SK-N-SH (cell line): ENCODE measurements at regions not wholly inside any gene's neighbourhood (a gene's known extent, or its start where the extent isn't known, plus 50 kb on each side); places are given as distances from the start of the nearest gene placed in this dataset.

ENCODE experiments used
- CTCF ChIA-PET: fragments of 300-600, 350-600 bp; formaldehyde crosslinking; extraction: SDS; loops from one replicate; lab custom pipeline; 2021; lab: Yijun Ruan, JAX
- POLR2A ChIA-PET: fragments of 350-600 bp; sonication (Branson Sonifier 250); formaldehyde crosslinking; extraction: SDS; loops from one replicate; lab custom pipeline; 2020; ENCODE audit warnings: antibody characterized with exemption, inconsistent platforms; lab: Yijun Ruan, JAX
- DNase-seq: peaks from one replicate; pipeline ENCODE4 v3.0.0; 2012
- H2AFZ ChIP-seq: fragments of 200-600 bp; sonication (generic); 2 replicates; pipeline ENCODE4 v1.8.1; 2016; ENCODE audit warnings: antibody characterized with exemption, mild to moderate bottlenecking, low read depth
- H3F3A ChIP-seq: fragments of 200-600 bp; sonication (generic); replicated peaks from 2 replicates; pipeline ENCODE3; 2016; ENCODE audit warnings: antibody characterized with exemption, mild to moderate bottlenecking; ENCODE audit not compliant: insufficient read depth
- H3K27ac ChIP-seq, 2 experiments: fragments of 200-500 bp in 1 of 2; fragments of 200-600 bp in 1 of 2; sonication (Bioruptor generic) in 1 of 2; sonication (generic), shearing (Covaris generic) in 1 of 2; 2 replicates each; pipeline versions ENCODE4 v1.5.1 to v1.6.1; 2014 to 2016; ENCODE audit warnings: low read depth in 2 of 2, inconsistent platforms in 1 of 2, low read length in 1 of 2, mild to moderate bottlenecking in 1 of 2, mixed read lengths in 1 of 2
- H3K27me3 ChIP-seq: fragments of 200-600 bp; sonication (generic), shearing (Covaris generic); 2 replicates; pipeline ENCODE4 v1.6.1; 2016; ENCODE audit warnings: mixed run types; ENCODE audit not compliant: insufficient read depth
- H3K36me3 ChIP-seq, 2 experiments: fragments of 200-500 bp in 1 of 2; fragments of 200-600 bp in 1 of 2; sonication (Bioruptor generic) in 1 of 2; sonication (generic) in 1 of 2; replicated peaks in 1 of 2; 2 replicates each; pipeline versions ENCODE3 to v1.5.1; 2014 to 2016; ENCODE audit warnings: low read length in 1 of 2, mild to moderate bottlenecking in 1 of 2; ENCODE audit not compliant: insufficient read depth in 2 of 2, control insufficient read depth in 1 of 2
- H3K4me1 ChIP-seq, 2 experiments: fragments of 200-500 bp in 1 of 2; fragments of 200-600 bp in 1 of 2; sonication (Bioruptor generic) in 1 of 2; sonication (generic), shearing (Covaris generic) in 1 of 2; 2 replicates each; pipeline versions ENCODE4 v1.5.1 to v1.6.1; 2014 to 2016; ENCODE audit warnings: low read depth in 1 of 2, low read length in 1 of 2, mixed run types in 1 of 2; ENCODE audit not compliant: insufficient read depth in 2 of 2, control insufficient read depth in 1 of 2
- H3K4me2 ChIP-seq: fragments of 200-600 bp; sonication (generic), shearing (Covaris generic); 2 replicates; pipeline ENCODE4 v1.6.1; 2017; ENCODE audit warnings: mixed run types
- H3K4me3 ChIP-seq, 2 experiments: fragments of 200-500 bp in 1 of 2; fragments of 200-600 bp in 1 of 2; sonication (Bioruptor generic) in 1 of 2; sonication (generic), shearing (Covaris generic) in 1 of 2; 2 replicates each; pipeline versions ENCODE4 v1.5.1 to v1.8.1; 2014 to 2016; ENCODE audit warnings: low read depth in 2 of 2, inconsistent platforms in 1 of 2, low read length in 1 of 2, mild to moderate bottlenecking in 1 of 2, mixed read lengths in 1 of 2, moderate library complexity in 1 of 2
- H3K79me2 ChIP-seq: fragments of 200-600 bp; sonication (generic); 2 replicates; pipeline ENCODE4 v1.8.1; 2017; ENCODE audit warnings: mild to moderate bottlenecking; ENCODE audit not compliant: insufficient read depth
- H3K9ac ChIP-seq: fragments of 200-600 bp; sonication (generic); 2 replicates; pipeline ENCODE4 v1.6.1; 2017; ENCODE audit warnings: mixed run types
- H3K9me2 ChIP-seq: fragments of 200-600 bp; sonication (generic); 2 replicates; pipeline ENCODE4 v1.6.1; 2017; ENCODE audit warnings: mixed run types
- H3K9me3 ChIP-seq: fragments of 200-600 bp; sonication (generic); 2 replicates; pipeline ENCODE4 v1.6.1; 2017; ENCODE audit warnings: mixed run types, mild to moderate bottlenecking, moderate library complexity
- H4K20me1 ChIP-seq: fragments of 200-600 bp; sonication (generic); 2 replicates; pipeline ENCODE4 v1.6.1; 2017; ENCODE audit warnings: mild to moderate bottlenecking, mixed run types; ENCODE audit not compliant: insufficient read depth
- EP300 ChIP-seq, 2 experiments: IDR thresholded peaks; 2 replicates each; pipeline versions ENCODE4 v1.4.0 to v1.6.1; 2012; ENCODE audit warnings: borderline replicate concordance in 1 of 2, low read depth in 1 of 2, low read length in 1 of 2
- EZH2phosphoT487 ChIP-seq: fragments of 200-600 bp; sonication (generic); IDR thresholded peaks from 2 replicates; pipeline ENCODE4 v1.6.1; 2017; ENCODE audit warnings: low read depth, mixed run types, mild to moderate bottlenecking, antibody characterized with exemption, moderate library complexity, borderline replicate concordance
- FOXM1 ChIP-seq: IDR thresholded peaks from 2 replicates; pipeline ENCODE4 v1.4.0; 2012; ENCODE audit warnings: low read depth, mild to moderate bottlenecking
- GATA2 ChIP-seq: sonication (generic); formaldehyde crosslinking; IDR thresholded peaks from 2 replicates; pipeline ENCODE4 v1.5.0; 2020; ENCODE audit warnings: mild to moderate bottlenecking, missing genetic modification reagents
- MEF2A ChIP-seq: IDR thresholded peaks from 2 replicates; pipeline ENCODE4 v1.4.0; 2012; ENCODE audit warnings: low read depth, borderline replicate concordance
- MXI1 ChIP-seq: IDR thresholded peaks from 2 replicates; pipeline ENCODE4 v1.6.1; 2012; ENCODE audit warnings: mild to moderate bottlenecking, low read depth, low read length, improper control_type of control experiment
- NFIC ChIP-seq: IDR thresholded peaks from 2 replicates; pipeline ENCODE4 v1.4.0; 2012; ENCODE audit warnings: borderline replicate concordance
- NRF1 ChIP-seq: IDR thresholded peaks from 2 replicates; pipeline ENCODE4 v1.6.1; 2012; ENCODE audit warnings: low read depth, mild to moderate bottlenecking, low read length
- RAD21 ChIP-seq: IDR thresholded peaks from 2 replicates; pipeline ENCODE4 v1.6.1; 2012; ENCODE audit warnings: mild to moderate bottlenecking, low read length
- RCOR1 ChIP-seq: fragments of 150-350 bp; IDR thresholded peaks from 2 replicates; pipeline ENCODE4 v1.6.1; 2017; ENCODE audit warnings: antibody characterized with exemption, low read length
- RFX5 ChIP-seq: IDR thresholded peaks from 2 replicates; pipeline ENCODE4 v1.6.1; 2012; ENCODE audit warnings: mild to moderate bottlenecking, improper control_type of control experiment, low read length
- RXRA ChIP-seq: IDR thresholded peaks from 2 replicates; pipeline ENCODE4 v1.4.0; 2012; ENCODE audit warnings: low read depth, mild to moderate bottlenecking, borderline replicate concordance
- SMC3 ChIP-seq: IDR thresholded peaks from 2 replicates; pipeline ENCODE4 v1.6.1; 2012; ENCODE audit warnings: low read depth, low read length, improper control_type of control experiment
- TAF1 ChIP-seq: IDR thresholded peaks from 2 replicates; pipeline ENCODE4 v1.6.1; 2012; ENCODE audit warnings: low read depth, mild to moderate bottlenecking, low read length, moderate library complexity, borderline replicate concordance
- TCF12 ChIP-seq: IDR thresholded peaks from 2 replicates; pipeline ENCODE4 v1.4.0; 2012
- TEAD4 ChIP-seq: IDR thresholded peaks from 2 replicates; pipeline ENCODE4 v1.4.0; 2012; ENCODE audit warnings: mild to moderate bottlenecking, borderline replicate concordance; ENCODE audit not compliant: insufficient read depth
- YY1 ChIP-seq: IDR thresholded peaks from 2 replicates; pipeline ENCODE4 v1.4.0; 2012; ENCODE audit warnings: low read depth, mild to moderate bottlenecking
- WGBS: methylation state at CpG from one replicate; pipeline ENCODE4 v1.1.6; 2017; ENCODE audit warnings: low lambda C conversion rate; 5-methylcytosine and 5-hydroxymethylcytosine counted together
- TF ChIP-seq, protein P1 (sequence below): fragments of 150-350 bp; IDR thresholded peaks from 2 replicates; pipeline ENCODE4 v1.6.1; 2017; ENCODE audit warnings: antibody characterized with exemption, low read length, low read depth, borderline replicate concordance
- TF ChIP-seq, protein P2 (sequence below): IDR thresholded peaks from 2 replicates; pipeline ENCODE4 v1.4.0; 2012; ENCODE audit warnings: low read depth
- TF ChIP-seq, protein P3 (sequence below): IDR thresholded peaks from 2 replicates; pipeline ENCODE4 v1.4.0; 2012; ENCODE audit warnings: low read depth, borderline replicate concordance
- TF ChIP-seq, protein P4 (sequence below): fragments of 150-350 bp; IDR thresholded peaks from 2 replicates; pipeline ENCODE4 v1.6.1; 2016; ENCODE audit warnings: mild to moderate bottlenecking, low read depth, low read length
- TF ChIP-seq, protein P5 (sequence below): IDR thresholded peaks from 2 replicates; pipeline ENCODE4 v1.6.1; 2012; ENCODE audit warnings: mild to moderate bottlenecking, low read depth, low read length, moderate library complexity

DNA sequence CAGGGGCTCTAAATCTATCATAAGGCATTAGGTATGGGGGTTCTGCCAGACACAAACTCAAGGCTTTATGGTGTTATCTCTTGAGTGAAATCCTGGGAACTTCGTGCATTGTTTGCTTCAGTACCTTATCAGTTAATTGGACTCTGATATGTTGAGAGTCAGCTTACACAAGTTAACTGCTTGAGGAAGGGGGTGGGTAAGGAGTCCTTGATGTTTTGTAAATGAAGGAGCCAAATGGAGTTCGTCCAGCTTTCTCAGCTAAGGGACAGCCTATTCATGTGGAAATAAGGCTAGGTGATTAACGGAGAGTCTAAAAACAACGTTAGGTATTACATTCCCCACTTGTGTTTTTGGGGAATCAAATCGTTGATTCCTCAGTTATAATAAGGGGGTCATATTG is 157.4 kb downstream of the TRIM27 start:
- Histone ChIP-seq H3K9ac (no peak overlapping the region), H3K36me3 (no peaks in the 10 kb centered on the region), H3K27me3 (peaks cover 84% of the 10 kb centered on the region; the same call in 1 of the 2 replicates), H3K9me2 (no peaks in the 10 kb centered on the region), H3K27ac (no peak overlapping the region), H4K20me1 (no peaks in the 10 kb centered on the region), H3K79me2 (no peaks in the 10 kb centered on the region), H3F3A (no peaks in the 10 kb centered on the region), H3K4me2 (no peak overlapping the region), H3K4me1 (no peaks in the 10 kb centered on the region), H3K9me3 (no peaks in the 10 kb centered on the region), H2AFZ (no peak overlapping the region), H3K4me3 (no peak overlapping the region)
- ChIA-PET CTCF (no interaction called here), POLR2A (no interaction called here)
- 8% methylated on average over 5 of the region's 5 CpGs for WGBS
- TF ChIP-seq MEF2A (no peak), TAF1 (no peak), FOXM1 (no peak), EP300 (IDR thresholded peaks at IDR 0.05; ENCODE audit: borderline replicate concordance in 1 of 2, low read depth in 1 of 2, low read length in 1 of 2) (no peak), NFIC (no peak), NRF1 (no peak), YY1 (no peak), RCOR1 (no peak), TCF12 (no peak), GATA2 (CRISPR knock-in tag) (no peak), RXRA (no peak), TEAD4 (no peak), RAD21 (no peak), SMC3 (no peak), EZH2phosphoT487 (no peak)
- TF ChIP-seq, protein P1, sequence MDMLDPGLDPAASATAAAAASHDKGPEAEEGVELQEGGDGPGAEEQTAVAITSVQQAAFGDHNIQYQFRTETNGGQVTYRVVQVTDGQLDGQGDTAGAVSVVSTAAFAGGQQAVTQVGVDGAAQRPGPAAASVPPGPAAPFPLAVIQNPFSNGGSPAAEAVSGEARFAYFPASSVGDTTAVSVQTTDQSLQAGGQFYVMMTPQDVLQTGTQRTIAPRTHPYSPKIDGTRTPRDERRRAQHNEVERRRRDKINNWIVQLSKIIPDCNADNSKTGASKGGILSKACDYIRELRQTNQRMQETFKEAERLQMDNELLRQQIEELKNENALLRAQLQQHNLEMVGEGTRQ, result no peak
- TF ChIP-seq, protein P2, sequence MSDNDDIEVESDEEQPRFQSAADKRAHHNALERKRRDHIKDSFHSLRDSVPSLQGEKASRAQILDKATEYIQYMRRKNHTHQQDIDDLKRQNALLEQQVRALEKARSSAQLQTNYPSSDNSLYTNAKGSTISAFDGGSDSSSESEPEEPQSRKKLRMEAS, result no peak
- TF ChIP-seq, protein P3, sequence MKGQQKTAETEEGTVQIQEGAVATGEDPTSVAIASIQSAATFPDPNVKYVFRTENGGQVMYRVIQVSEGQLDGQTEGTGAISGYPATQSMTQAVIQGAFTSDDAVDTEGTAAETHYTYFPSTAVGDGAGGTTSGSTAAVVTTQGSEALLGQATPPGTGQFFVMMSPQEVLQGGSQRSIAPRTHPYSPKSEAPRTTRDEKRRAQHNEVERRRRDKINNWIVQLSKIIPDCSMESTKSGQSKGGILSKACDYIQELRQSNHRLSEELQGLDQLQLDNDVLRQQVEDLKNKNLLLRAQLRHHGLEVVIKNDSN, result no peak
- no peak for DNase-seq

DNA sequence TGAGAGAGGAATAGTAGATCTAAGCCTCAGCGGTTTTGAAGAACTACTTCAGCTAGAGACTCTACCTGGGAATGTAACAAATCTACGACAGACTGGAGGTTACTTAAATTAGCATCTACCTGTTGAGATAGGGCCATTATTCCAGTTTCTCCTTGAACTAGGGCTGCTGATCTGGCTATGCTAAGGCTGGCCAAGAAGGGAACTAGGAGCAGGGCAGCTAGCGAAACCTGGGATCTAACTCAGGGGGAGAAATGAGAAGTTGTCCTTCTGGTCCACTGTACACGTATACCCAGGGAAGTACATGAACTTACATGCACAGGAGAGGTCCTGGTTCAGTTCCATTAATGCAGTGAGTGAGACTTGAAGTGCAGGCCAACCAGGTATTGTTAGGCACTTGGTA is 156.7 kb downstream of the TRIM27 start:
- Histone ChIP-seq H3K4me2 (no peak overlapping the region), H3K79me2 (no peaks in the 10 kb centered on the region), H3K9me2 (no peaks in the 10 kb centered on the region), H3K9me3 (no peaks in the 10 kb centered on the region), H3K27ac (no peak overlapping the region), H3K9ac (no peak overlapping the region), H3K4me1 (no peaks in the 10 kb centered on the region), H4K20me1 (no peaks in the 10 kb centered on the region), H2AFZ (no peak overlapping the region), H3K27me3 (peaks cover 89% of the 10 kb centered on the region), H3K4me3 (no peak overlapping the region), H3K36me3 (no peaks in the 10 kb centered on the region), H3F3A (no peaks in the 10 kb centered on the region)
- ChIA-PET CTCF (no interaction called here), POLR2A (no interaction called here)
- TF ChIP-seq FOXM1 (no peak), TCF12 (no peak), MXI1 (no peak), RFX5 (no peak), EP300 (IDR thresholded peaks at IDR 0.05; ENCODE audit: borderline replicate concordance in 1 of 2, low read depth in 1 of 2, low read length in 1 of 2) (no peak), GATA2 (CRISPR knock-in tag) (no peak), TEAD4 (no peak), TAF1 (no peak), YY1 (no peak), SMC3 (no peak)
- TF ChIP-seq, protein P4, sequence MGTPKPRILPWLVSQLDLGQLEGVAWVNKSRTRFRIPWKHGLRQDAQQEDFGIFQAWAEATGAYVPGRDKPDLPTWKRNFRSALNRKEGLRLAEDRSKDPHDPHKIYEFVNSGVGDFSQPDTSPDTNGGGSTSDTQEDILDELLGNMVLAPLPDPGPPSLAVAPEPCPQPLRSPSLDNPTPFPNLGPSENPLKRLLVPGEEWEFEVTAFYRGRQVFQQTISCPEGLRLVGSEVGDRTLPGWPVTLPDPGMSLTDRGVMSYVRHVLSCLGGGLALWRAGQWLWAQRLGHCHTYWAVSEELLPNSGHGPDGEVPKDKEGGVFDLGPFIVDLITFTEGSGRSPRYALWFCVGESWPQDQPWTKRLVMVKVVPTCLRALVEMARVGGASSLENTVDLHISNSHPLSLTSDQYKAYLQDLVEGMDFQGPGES, result no peak
- TF ChIP-seq, protein P5, sequence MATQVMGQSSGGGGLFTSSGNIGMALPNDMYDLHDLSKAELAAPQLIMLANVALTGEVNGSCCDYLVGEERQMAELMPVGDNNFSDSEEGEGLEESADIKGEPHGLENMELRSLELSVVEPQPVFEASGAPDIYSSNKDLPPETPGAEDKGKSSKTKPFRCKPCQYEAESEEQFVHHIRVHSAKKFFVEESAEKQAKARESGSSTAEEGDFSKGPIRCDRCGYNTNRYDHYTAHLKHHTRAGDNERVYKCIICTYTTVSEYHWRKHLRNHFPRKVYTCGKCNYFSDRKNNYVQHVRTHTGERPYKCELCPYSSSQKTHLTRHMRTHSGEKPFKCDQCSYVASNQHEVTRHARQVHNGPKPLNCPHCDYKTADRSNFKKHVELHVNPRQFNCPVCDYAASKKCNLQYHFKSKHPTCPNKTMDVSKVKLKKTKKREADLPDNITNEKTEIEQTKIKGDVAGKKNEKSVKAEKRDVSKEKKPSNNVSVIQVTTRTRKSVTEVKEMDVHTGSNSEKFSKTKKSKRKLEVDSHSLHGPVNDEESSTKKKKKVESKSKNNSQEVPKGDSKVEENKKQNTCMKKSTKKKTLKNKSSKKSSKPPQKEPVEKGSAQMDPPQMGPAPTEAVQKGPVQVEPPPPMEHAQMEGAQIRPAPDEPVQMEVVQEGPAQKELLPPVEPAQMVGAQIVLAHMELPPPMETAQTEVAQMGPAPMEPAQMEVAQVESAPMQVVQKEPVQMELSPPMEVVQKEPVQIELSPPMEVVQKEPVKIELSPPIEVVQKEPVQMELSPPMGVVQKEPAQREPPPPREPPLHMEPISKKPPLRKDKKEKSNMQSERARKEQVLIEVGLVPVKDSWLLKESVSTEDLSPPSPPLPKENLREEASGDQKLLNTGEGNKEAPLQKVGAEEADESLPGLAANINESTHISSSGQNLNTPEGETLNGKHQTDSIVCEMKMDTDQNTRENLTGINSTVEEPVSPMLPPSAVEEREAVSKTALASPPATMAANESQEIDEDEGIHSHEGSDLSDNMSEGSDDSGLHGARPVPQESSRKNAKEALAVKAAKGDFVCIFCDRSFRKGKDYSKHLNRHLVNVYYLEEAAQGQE, result no peak
- DNase-seq, result no peak
- 9% methylated on average over 4 of the region's 4 CpGs for WGBS
